ENCODE measurements at regions not wholly inside any gene's neighbourhood (a gene's known extent, or its start where the extent isn't known, plus 50 kb on each side); places are given as distances from the start of the nearest gene placed in this dataset.
A peak's percentile ranks its signal among the peaks of the same experiment; 100 is the strongest.
"Not testable (repeated sequence)": the region's sequence is repeated elsewhere in the genome, so short reads cannot be mapped to it uniquely, and the experiment has no call there.

- H3K23ac ChIP-seq (ENCODE audit: low read depth, low read length); dilution Hi-C loops (cut with HindIII; ENCODE audit: low sequenced_read_pairs, unreplicated experiment); H4K91ac ChIP-seq (ENCODE audit: insufficient read depth, low read depth, low read length); H2AK9ac ChIP-seq (replicated peaks; ENCODE audit: low read depth, low read length, poor library complexity); in situ Hi-C loops (cut with MboI; ENCODE audit: low sequenced_read_pairs); ATAC-seq (ENCODE audit: low read depth); H3K9ac ChIP-seq (ENCODE audit: low read depth, low read length); H2AK5ac ChIP-seq (ENCODE audit: low read depth, low read length); intact Hi-C loops (cut with micrococcal nuclease); H3K27ac ChIP-seq (ENCODE audit: insufficient read depth, low read length); H4K8ac ChIP-seq (ENCODE audit: low read depth in 2 of 2, low read length in 2 of 2); H3K9me3 ChIP-seq (ENCODE audit: control insufficient read depth, insufficient read depth, low read length); H3K27me3 ChIP-seq (ENCODE audit: control insufficient read depth, insufficient read depth, low read length); H2AFZ ChIP-seq (replicated peaks; ENCODE audit: low read length, poor library complexity); H4K20me1 ChIP-seq (ENCODE audit: insufficient read depth, low read length); H3K9me1 ChIP-seq (ENCODE audit: insufficient read depth, low read length); H2BK20ac ChIP-seq (ENCODE audit: low read depth, low read length); H3K79me1 ChIP-seq (ENCODE audit: low read depth in 1 of 2, low read length in 2 of 2); H3K18ac ChIP-seq (ENCODE audit: low read depth, low read length); H3K4ac ChIP-seq (ENCODE audit: low read depth, low read length); H3K36me3 ChIP-seq (ENCODE audit: control insufficient read depth, insufficient read depth, low read length); H2BK5ac ChIP-seq (ENCODE audit: low read depth, low read length, poor library complexity, severe bottlenecking); H3K4me3 ChIP-seq (ENCODE audit: insufficient read depth, low read depth, low read length); DNase-seq; H3K4me1 ChIP-seq (ENCODE audit: control insufficient read depth, insufficient read depth, low read length); H3K4me2 ChIP-seq (ENCODE audit: low read depth, low read length); H2BK120ac ChIP-seq (ENCODE audit: low read depth, low read length); H4K5ac ChIP-seq (ENCODE audit: low read depth, low read length); H3K14ac ChIP-seq (replicated peaks; ENCODE audit: low read depth, low read length); BruUV-seq (replicated peaks); POLR2A ChIA-PET (ENCODE audit: unreplicated experiment); H3K56ac ChIP-seq (ENCODE audit: extremely low read depth, insufficient read depth, low read length); CTCF ChIA-PET; H2BK15ac ChIP-seq (ENCODE audit: low read depth, low read length): not testable (repeated sequence)
- peak; percentile 22; the same call in 1 of the 2 replicates for TF ChIP-seq MAFK (IDR thresholded peaks at IDR 0.05; ENCODE audit: low read depth, low read length)
- WGBS, 2 experiments (ENCODE audit: extremely low coverage in 2 of 2, insufficient read length in 1 of 2) = no CpG with 5 or more reads among the region's 1 CpG
These were observed 322.2 kb downstream of the CCSER2 start for GRCh38 chr10:84650628-84651027.
